ENCODE measurements at regions not wholly inside any gene's neighbourhood (a gene's known extent, or its start where the extent isn't known, plus 50 kb on each side); places are given as distances from the start of the nearest gene placed in this dataset.

- Histone ChIP-seq H3K36me3 (no peaks in the 10 kb centered on the region), H3K4me3 (no peak overlapping the region), H3K27ac (no peak overlapping the region), H3K9me3 (peaks cover 0 to 5% (median 0%) of the 10 kb centered on the region in 4 donors), H3K4me1 (no peaks in the 10 kb centered on the region), H3K27me3 (no peaks in the 10 kb centered on the region)
- DNase-seq = peak in 1 of 2 donors; percentile 5
- intact Hi-C loops (cut with DNase I; ENCODE audit: low total_unique reads) = no loop called here
- 22 to 64% (median 39%) methylated on average over 1 of the region's 1 CpG for WGBS, 5 donors
- TF ChIP-seq EP300 (IDR thresholded peaks at IDR 0.05) = no peak
- TF ChIP-seq POLR2AphosphoS5 (IDR thresholded peaks at IDR 0.05) = no peak
- no peak for TF ChIP-seq CTCF (IDR thresholded peaks at IDR 0.05)
- TF ChIP-seq POLR2A (IDR thresholded peaks at IDR 0.05) = no peak
These were observed 724.8 kb downstream of the HACE1 start for GRCh38 chr6:104134876-104135275.

GRCh38 chr6:104130343-104130742 is 729.4 kb downstream of the HACE1 start:
- TF ChIP-seq POLR2AphosphoS5 (IDR thresholded peaks at IDR 0.05) (no peak), POLR2A (IDR thresholded peaks at IDR 0.05) (no peak), CTCF (IDR thresholded peaks at IDR 0.05) (no peak), EP300 (IDR thresholded peaks at IDR 0.05) (no peak)
- intact Hi-C loops (cut with DNase I; ENCODE audit: low total_unique reads) = no loop called here
- H3K4me1 ChIP-seq = no peaks in the 10 kb centered on the region
- no peaks in the 10 kb centered on the region for H3K36me3 ChIP-seq
- no peaks in the 10 kb centered on the region for H3K9me3 ChIP-seq
- H3K27me3 ChIP-seq = no peaks in the 10 kb centered on the region
- DNase-seq = no peak
- no peak overlapping the region for H3K27ac ChIP-seq
- no peak overlapping the region for H3K4me3 ChIP-seq

GRCh38 chr6:104126315-104127005 is 733.3 kb downstream of the HACE1 start:
- Histone ChIP-seq H3K27me3 (no peaks in the 10 kb centered on the region), H3K36me3 (no peaks in the 10 kb centered on the region)

GRCh38 chr6:104123227-104123626 is 736.5 kb downstream of the HACE1 start:
- H3K27me3 ChIP-seq = no peaks in the 10 kb centered on the region
- H3K4me3 ChIP-seq = no peak overlapping the region
- DNase-seq = no peak
- TF ChIP-seq EP300 (IDR thresholded peaks at IDR 0.05) = no peak
- no peak for TF ChIP-seq CTCF (IDR thresholded peaks at IDR 0.05)
- TF ChIP-seq POLR2AphosphoS5 (IDR thresholded peaks at IDR 0.05) = no peak
- TF ChIP-seq POLR2A (IDR thresholded peaks at IDR 0.05) = no peak
- peaks cover 0 to 6% (median 0%) of the 10 kb centered on the region in 4 donors for H3K9me3 ChIP-seq
- intact Hi-C loops (cut with DNase I; ENCODE audit: low total_unique reads) = no loop called here
- no peaks in the 10 kb centered on the region for H3K4me1 ChIP-seq
- WGBS, 5 donors = 81 to 98% (median 88%) methylated on average over 1 of the region's 1 CpG
- no peaks in the 10 kb centered on the region for H3K36me3 ChIP-seq
- no peak overlapping the region for H3K27ac ChIP-seq

More at GRCh38 chr6:104126315-104127005, 733.3 kb downstream of the HACE1 start:
- H3K4me1 ChIP-seq = no peaks in the 10 kb centered on the region
- DNase-seq = no peak
- no peak overlapping the region for H3K27ac ChIP-seq
- H3K9me3 ChIP-seq = peaks cover 0 to 6% (median 0%) of the 10 kb centered on the region in 4 donors
- WGBS, 5 donors = 95 to 100% (median 96%) methylated on average over 3 of the region's 3 CpGs
- intact Hi-C loops (cut with DNase I; ENCODE audit: low total_unique reads) = no loop called here
- no peak for TF ChIP-seq POLR2AphosphoS5 (IDR thresholded peaks at IDR 0.05)
- no peak for TF ChIP-seq POLR2A (IDR thresholded peaks at IDR 0.05)
- no peak for TF ChIP-seq EP300 (IDR thresholded peaks at IDR 0.05)
- no peak for TF ChIP-seq CTCF (IDR thresholded peaks at IDR 0.05)
- no peak overlapping the region for H3K4me3 ChIP-seq
